Testis (tissue), 2 donors: ENCODE measurements at regions not wholly inside any gene's neighbourhood (a gene's known extent, or its start where the extent isn't known, plus 50 kb on each side); places are given as distances from the start of the nearest gene placed in this dataset.

Experiments
- POLR2A ChIP-seq: fragments of 450-650 bp; IDR thresholded peaks from one replicate; pipeline ENCODE4 v1.6.1; 2017; ENCODE audit warnings: antibody characterized with exemption, mild to moderate bottlenecking, moderate library complexity
- TF ChIP-seq, protein P1 (sequence below), 3 experiments: fragments of 450-650 bp in 2 of 3; fragments of 200-600 bp in 1 of 3; sonication (generic) in 1 of 3; IDR thresholded peaks; one replicate each; pipeline ENCODE4 v1.5.1; 2016 to 2019; ENCODE audit warnings: antibody characterized with exemption in 3 of 3, mild to moderate bottlenecking in 2 of 3, moderate library complexity in 1 of 3

DNA sequence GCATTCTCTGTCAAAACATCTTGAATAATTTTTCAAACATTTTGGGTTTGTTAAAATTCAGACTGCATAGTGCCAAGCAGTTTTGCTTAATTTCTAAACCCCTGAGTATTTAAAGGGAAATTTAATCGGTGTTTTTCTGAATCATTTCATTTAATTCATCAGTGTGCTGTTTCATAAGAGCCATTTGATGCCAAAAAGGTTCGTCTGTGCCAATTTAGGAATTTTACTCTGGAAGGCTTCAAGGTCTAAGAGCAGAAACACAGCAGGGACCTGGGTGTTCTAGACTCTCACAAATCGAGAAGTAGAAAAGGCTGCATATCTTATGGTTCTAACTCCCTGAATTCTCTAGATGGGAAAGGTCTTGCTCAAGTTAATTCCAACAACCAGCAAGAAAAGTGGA, 311.9 kb upstream of the NT5C1B start:
- TF ChIP-seq, protein P1, sequence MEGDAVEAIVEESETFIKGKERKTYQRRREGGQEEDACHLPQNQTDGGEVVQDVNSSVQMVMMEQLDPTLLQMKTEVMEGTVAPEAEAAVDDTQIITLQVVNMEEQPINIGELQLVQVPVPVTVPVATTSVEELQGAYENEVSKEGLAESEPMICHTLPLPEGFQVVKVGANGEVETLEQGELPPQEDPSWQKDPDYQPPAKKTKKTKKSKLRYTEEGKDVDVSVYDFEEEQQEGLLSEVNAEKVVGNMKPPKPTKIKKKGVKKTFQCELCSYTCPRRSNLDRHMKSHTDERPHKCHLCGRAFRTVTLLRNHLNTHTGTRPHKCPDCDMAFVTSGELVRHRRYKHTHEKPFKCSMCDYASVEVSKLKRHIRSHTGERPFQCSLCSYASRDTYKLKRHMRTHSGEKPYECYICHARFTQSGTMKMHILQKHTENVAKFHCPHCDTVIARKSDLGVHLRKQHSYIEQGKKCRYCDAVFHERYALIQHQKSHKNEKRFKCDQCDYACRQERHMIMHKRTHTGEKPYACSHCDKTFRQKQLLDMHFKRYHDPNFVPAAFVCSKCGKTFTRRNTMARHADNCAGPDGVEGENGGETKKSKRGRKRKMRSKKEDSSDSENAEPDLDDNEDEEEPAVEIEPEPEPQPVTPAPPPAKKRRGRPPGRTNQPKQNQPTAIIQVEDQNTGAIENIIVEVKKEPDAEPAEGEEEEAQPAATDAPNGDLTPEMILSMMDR (IDR thresholded peaks at IDR 0.05): no peak
- no peak for TF ChIP-seq POLR2A
